Femur (tissue), 1 donor: ENCODE measurements at regions not wholly inside any gene's neighbourhood (a gene's known extent, or its start where the extent isn't known, plus 50 kb on each side); places are given as distances from the start of the nearest gene placed in this dataset.

ENCODE experiments used
- DNase-seq: peaks from one replicate; pipeline ENCODE4 v3.0.0-alpha.2; 2017

GRCh38 chr12:59039005-59039404 is 118.7 kb upstream of the LRIG3 start:
- DNase-seq, result no peak

- DNase-seq, result no peak
Measured at GRCh38 chr12:59036973-59037762, 116.9 kb upstream of the LRIG3 start.

- no peak for DNase-seq
Measured at GRCh38 chr12:59036347-59036746, 116.0 kb upstream of the LRIG3 start.

- DNase-seq, result no peak
Measured at GRCh38 chr12:59031313-59031712, 111.0 kb upstream of the LRIG3 start.

- no peak for DNase-seq
Measured at GRCh38 chr12:59030415-59030814, 110.1 kb upstream of the LRIG3 start.

GRCh38 chr12:59027199-59027598 is 106.9 kb upstream of the LRIG3 start:
- no peak for DNase-seq

- DNase-seq, result no peak
Measured at GRCh38 chr12:59023861-59024424, 103.6 kb upstream of the LRIG3 start.

- DNase-seq, result no peak
Measured at GRCh38 chr12:59020073-59020946, 100.0 kb upstream of the LRIG3 start.

GRCh38 chr12:59014885-59015284 is 94.6 kb upstream of the LRIG3 start:
- DNase-seq, result no peak

GRCh38 chr12:59010941-59011340 is 90.6 kb upstream of the LRIG3 start:
- DNase-seq, result no peak

- DNase-seq, result peak; percentile 62
Measured at GRCh38 chr12:59010118-59010517, 89.8 kb upstream of the LRIG3 start.

- DNase-seq, result no peak
Measured at GRCh38 chr12:59007620-59008019, 87.3 kb upstream of the LRIG3 start.

- peak; percentile 88 for DNase-seq
Measured at GRCh38 chr12:59005193-59005955, 85.1 kb upstream of the LRIG3 start.

GRCh38 chr12:59004456-59004855 is 84.2 kb upstream of the LRIG3 start:
- DNase-seq, result no peak

GRCh38 chr12:58995666-58996363 is 75.5 kb upstream of the LRIG3 start:
- DNase-seq, result no peak

- no peak for DNase-seq
Measured at GRCh38 chr12:58988643-58989344, 68.5 kb upstream of the LRIG3 start.

- no peak for DNase-seq
Measured at GRCh38 chr12:58981961-58982360, 61.7 kb upstream of the LRIG3 start.

- no peak for DNase-seq
Measured at GRCh38 chr12:58980768-58981167, 60.5 kb upstream of the LRIG3 start.

- DNase-seq, result no peak
Measured at GRCh38 chr12:58978717-58979116, 58.4 kb upstream of the LRIG3 start.

- DNase-seq, result no peak
Measured at GRCh38 chr12:58977476-58977875, 57.2 kb upstream of the LRIG3 start.

GRCh38 chr12:58976146-58976545 is 55.8 kb upstream of the LRIG3 start:
- DNase-seq, result no peak
